RWPE1 (cell line): ENCODE measurements at regions not wholly inside any gene's neighbourhood (a gene's known extent, or its start where the extent isn't known, plus 50 kb on each side); places are given as distances from the start of the nearest gene placed in this dataset.

Source experiments
- CTCF ChIA-PET: fragments of 350-600 bp; sonication (Branson Sonifier 250); formaldehyde crosslinking; extraction: SDS; loops from one replicate; lab custom pipeline; 2021; lab: Yijun Ruan, JAX
- POLR2A ChIA-PET: fragments of 400-600 bp; formaldehyde crosslinking; extraction: SDS; loops from one replicate; lab custom pipeline; 2020; ENCODE audit warnings: antibody characterized with exemption; ENCODE audit not compliant: low non-redundant PET; lab: Yijun Ruan, JAX
- DNase-seq: peaks from one replicate; pipeline ENCODE4 v3.0.0; 2012; ENCODE audit warnings: low spot score
- H3K27ac ChIP-seq: fragments of 450-650 bp; 2 replicates; pipeline ENCODE4 v1.5.1; 2017
- CTCF ChIP-seq: fragments of 450-650 bp; conservative IDR thresholded peaks from 2 replicates; pipeline ENCODE4 v1.5.1; 2017; ENCODE audit warnings: low read depth, mild to moderate bottlenecking

GRCh38 chr4:108315694-108316093 lies 147.0 kb upstream of the LEF1 start:
- CTCF ChIA-PET: interaction anchor here (0.7 kb wide), 2 partner anchors 30 to 279 kb away, joined by 3 to 4 read pairs; no protein-coding TSS in a partner anchor
- H3K27ac ChIP-seq: no peak overlapping the region
- POLR2A ChIA-PET: no interaction called here
- TF ChIP-seq CTCF: no peak
- DNase-seq: no peak

- ChIA-PET CTCF (no interaction called here), POLR2A (no interaction called here)
- no peak overlapping the region for H3K27ac ChIP-seq
- TF ChIP-seq CTCF: no peak
- DNase-seq: no peak
These were observed 146.3 kb upstream of the LEF1 start for GRCh38 chr4:108314900-108315589.

GRCh38 chr4:108313546-108314339 lies 145.0 kb upstream of the LEF1 start:
- TF ChIP-seq CTCF: no peak
- ChIA-PET POLR2A (no interaction called here), CTCF (no interaction called here)

GRCh38 chr4:108311313-108311712 lies 142.6 kb upstream of the LEF1 start:
- POLR2A ChIA-PET: no interaction called here
- CTCF ChIA-PET: interaction anchor here (0.7 kb wide), 1 partner anchor 18 kb away, joined by 4 read pairs; no protein-coding TSS in a partner anchor
- no peak for DNase-seq
- TF ChIP-seq CTCF: no peak
- H3K27ac ChIP-seq: no peak overlapping the region

More at GRCh38 chr4:108313546-108314339, 145.0 kb upstream of the LEF1 start:
- no peak for DNase-seq
- no peak overlapping the region for H3K27ac ChIP-seq

GRCh38 chr4:108303488-108304177 lies 134.9 kb upstream of the LEF1 start:
- no peak for TF ChIP-seq CTCF
- POLR2A ChIA-PET: no interaction called here
- peak; percentile 57 for DNase-seq
- CTCF ChIA-PET: interaction anchor here (0.6 kb wide), 1 partner anchor 644 kb away, joined by 3 read pairs; no protein-coding TSS in a partner anchor
- no peak overlapping the region for H3K27ac ChIP-seq
